ENCODE measurements at regions not wholly inside any gene's neighbourhood (a gene's known extent, or its start where the extent isn't known, plus 50 kb on each side); places are given as distances from the start of the nearest gene placed in this dataset.

DNA sequence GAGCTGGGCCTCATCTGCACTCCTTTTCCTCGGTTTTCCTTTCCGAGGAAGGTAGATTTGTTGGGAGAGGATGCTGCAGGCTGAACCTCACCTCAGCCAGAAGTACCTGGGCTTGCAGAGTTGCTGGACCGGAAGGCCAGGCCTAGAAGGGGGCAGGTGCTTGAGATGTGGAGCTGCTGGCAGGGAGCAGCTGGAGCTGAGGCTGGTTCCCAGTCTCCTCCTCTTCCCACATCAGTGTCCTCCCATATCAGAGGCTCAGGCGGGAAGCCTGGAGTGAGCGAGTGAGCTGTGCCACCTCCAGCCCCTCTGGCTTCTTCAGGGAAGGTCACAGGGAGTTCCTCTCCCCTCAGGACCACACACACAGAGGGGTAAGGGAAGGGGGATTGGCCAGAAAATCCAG is 259.4 kb downstream of the GADD45G start:
- no peak overlapping the region for H3K4me3 ChIP-seq
- no peak for DNase-seq (ENCODE audit: low spot score)
- H3K4me1 ChIP-seq (ENCODE audit: insufficient read depth): no peaks in the 10 kb centered on the region
- no peak overlapping the region for H3K4me2 ChIP-seq
- TF ChIP-seq EZH2 (IDR thresholded peaks at IDR 0.05; ENCODE audit: borderline replicate concordance) (no peak), EZH2phosphoT487 (IDR thresholded peaks at IDR 0.05; ENCODE audit: low read depth, severe bottlenecking, unreplicated experiment) (no peak), CTCF (IDR thresholded peaks at IDR 0.05; ENCODE audit: poor library complexity) (no peak)
- H3K27ac ChIP-seq: no peak overlapping the region
- no peak overlapping the region for H2AFZ ChIP-seq
- no peaks in the 10 kb centered on the region for H3K36me3 ChIP-seq (replicated peaks; ENCODE audit: insufficient read depth, low read depth)
- H4K20me1 ChIP-seq (ENCODE audit: insufficient read depth, poor library complexity, severe bottlenecking): no peaks in the 10 kb centered on the region
- H3K79me2 ChIP-seq: no peaks in the 10 kb centered on the region
- H3K9me2 ChIP-seq (replicated peaks; ENCODE audit: insufficient read depth): no peaks in the 10 kb centered on the region
- H3K27me3 ChIP-seq: no peaks in the 10 kb centered on the region
- 91% methylated on average over 5 of the region's 5 CpGs for WGBS (ENCODE audit: low lambda C conversion rate, missing lambda C conversion rate)
- no peaks in the 10 kb centered on the region for H3K9me3 ChIP-seq (ENCODE audit: low read depth)

DNA sequence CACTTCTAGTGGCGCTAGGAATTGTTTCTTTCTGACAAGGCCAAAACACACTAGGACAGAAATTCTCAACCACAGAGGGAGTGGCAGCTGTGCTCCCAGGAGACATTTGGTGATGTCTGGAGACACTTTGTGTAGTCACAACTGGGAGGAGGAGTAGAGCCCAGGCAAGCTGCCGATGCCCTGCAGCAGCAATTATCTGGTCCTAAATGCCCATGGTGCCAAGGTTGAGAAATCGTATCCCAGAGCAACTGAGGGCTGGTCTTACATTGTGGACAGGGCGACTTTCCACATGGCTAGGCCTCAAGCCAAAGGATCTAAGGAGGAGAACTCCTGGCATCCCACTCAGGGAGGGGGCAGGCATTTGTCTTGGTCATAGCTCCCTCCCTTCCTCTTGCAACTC is 259.9 kb downstream of the GADD45G start:
- Histone ChIP-seq H3K4me2 (no peak overlapping the region), H3K27me3 (no peaks in the 10 kb centered on the region), H3K9me3 (ENCODE audit: low read depth) (no peaks in the 10 kb centered on the region), H3K27ac (no peak overlapping the region), H3K4me1 (ENCODE audit: insufficient read depth) (no peaks in the 10 kb centered on the region), H3K79me2 (no peaks in the 10 kb centered on the region), H3K9me2 (replicated peaks; ENCODE audit: insufficient read depth) (no peaks in the 10 kb centered on the region), H2AFZ (no peak overlapping the region), H4K20me1 (ENCODE audit: insufficient read depth, poor library complexity, severe bottlenecking) (no peaks in the 10 kb centered on the region), H3K36me3 (replicated peaks; ENCODE audit: insufficient read depth, low read depth) (no peaks in the 10 kb centered on the region), H3K4me3 (no peak overlapping the region)
- DNase-seq (ENCODE audit: low spot score): no peak
- 95% methylated on average over 4 of the region's 4 CpGs for WGBS (ENCODE audit: low lambda C conversion rate, missing lambda C conversion rate)
- TF ChIP-seq EZH2 (IDR thresholded peaks at IDR 0.05; ENCODE audit: borderline replicate concordance) (no peak), EZH2phosphoT487 (IDR thresholded peaks at IDR 0.05; ENCODE audit: low read depth, severe bottlenecking, unreplicated experiment) (no peak), CTCF (IDR thresholded peaks at IDR 0.05; ENCODE audit: poor library complexity) (no peak)

GRCh38 chr9:89865357-89865756 is 260.5 kb downstream of the GADD45G start:
- Histone ChIP-seq H3K9me2 (replicated peaks; ENCODE audit: insufficient read depth) (no peaks in the 10 kb centered on the region), H3K4me2 (no peak overlapping the region), H3K27ac (no peak overlapping the region), H4K20me1 (ENCODE audit: insufficient read depth, poor library complexity, severe bottlenecking) (no peaks in the 10 kb centered on the region), H2AFZ (no peak overlapping the region), H3K9me3 (ENCODE audit: low read depth) (no peaks in the 10 kb centered on the region), H3K4me3 (no peak overlapping the region), H3K79me2 (no peaks in the 10 kb centered on the region), H3K4me1 (ENCODE audit: insufficient read depth) (no peaks in the 10 kb centered on the region), H3K27me3 (no peaks in the 10 kb centered on the region), H3K36me3 (replicated peaks; ENCODE audit: insufficient read depth, low read depth) (no peaks in the 10 kb centered on the region)
- DNase-seq (ENCODE audit: low spot score): no peak
- WGBS (ENCODE audit: low lambda C conversion rate, missing lambda C conversion rate): 91% methylated on average over 8 of the region's 8 CpGs
- no peak for TF ChIP-seq CTCF (IDR thresholded peaks at IDR 0.05; ENCODE audit: poor library complexity)
- no peak for TF ChIP-seq EZH2 (IDR thresholded peaks at IDR 0.05; ENCODE audit: borderline replicate concordance)
- no peak for TF ChIP-seq EZH2phosphoT487 (IDR thresholded peaks at IDR 0.05; ENCODE audit: low read depth, severe bottlenecking, unreplicated experiment)

DNA sequence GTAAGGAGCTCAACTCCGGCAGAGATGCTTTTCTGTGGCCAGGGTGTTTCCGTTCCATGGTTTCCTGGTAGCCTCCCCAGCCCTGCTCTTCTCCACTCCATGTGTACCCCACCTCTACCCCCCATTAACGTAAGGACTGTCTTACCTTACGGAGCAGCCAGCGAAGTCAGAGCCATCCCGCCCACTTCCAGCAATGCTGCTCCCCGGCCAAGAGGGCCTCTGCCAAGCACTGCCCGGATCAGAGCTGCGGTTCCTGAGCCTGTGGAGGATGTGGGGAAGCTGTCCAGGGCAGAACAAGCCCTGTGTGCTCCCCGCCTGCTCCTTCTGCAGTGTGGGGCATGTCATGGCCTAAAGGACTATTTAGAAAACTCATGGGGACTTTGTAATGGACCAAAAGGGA is 261.2 kb downstream of the GADD45G start:
- Histone ChIP-seq H3K4me2 (no peak overlapping the region), H4K20me1 (ENCODE audit: insufficient read depth, poor library complexity, severe bottlenecking) (no peaks in the 10 kb centered on the region), H3K79me2 (no peaks in the 10 kb centered on the region), H3K9me2 (replicated peaks; ENCODE audit: insufficient read depth) (no peaks in the 10 kb centered on the region), H3K4me1 (ENCODE audit: insufficient read depth) (no peaks in the 10 kb centered on the region), H3K9me3 (ENCODE audit: low read depth) (no peaks in the 10 kb centered on the region), H3K4me3 (no peak overlapping the region), H3K36me3 (replicated peaks; ENCODE audit: insufficient read depth, low read depth) (no peaks in the 10 kb centered on the region), H3K27me3 (no peaks in the 10 kb centered on the region), H3K27ac (no peak overlapping the region), H2AFZ (no peak overlapping the region)
- TF ChIP-seq EZH2phosphoT487 (IDR thresholded peaks at IDR 0.05; ENCODE audit: low read depth, severe bottlenecking, unreplicated experiment) (no peak), EZH2 (IDR thresholded peaks at IDR 0.05; ENCODE audit: borderline replicate concordance) (no peak), CTCF (IDR thresholded peaks at IDR 0.05; ENCODE audit: poor library complexity) (no peak)
- WGBS (ENCODE audit: low lambda C conversion rate, missing lambda C conversion rate): 99% methylated on average over 9 of the region's 10 CpGs
- DNase-seq (ENCODE audit: low spot score): no peak

All from hepatocyte (in vitro differentiated cells).